ENCODE measurements at regions not wholly inside any gene's neighbourhood (a gene's known extent, or its start where the extent isn't known, plus 50 kb on each side); places are given as distances from the start of the nearest gene placed in this dataset.

GRCh38 chr11:104488561-104488960, 324.6 kb upstream of the PDGFD start:
- Histone ChIP-seq H3K36me3 (ENCODE audit: control insufficient read depth, insufficient read depth, low read length) (no peaks in the 10 kb centered on the region), H2AFZ (ENCODE audit: low read depth, low read length) (no peak overlapping the region), H3K9me3 (replicated peaks; ENCODE audit: control insufficient read depth, insufficient read depth, low read depth, low read length) (no peaks in the 10 kb centered on the region), H3K4me3 (no peak overlapping the region), H3K4me2 (ENCODE audit: insufficient read depth, low read length) (no peak overlapping the region), H3K9me1 (ENCODE audit: control insufficient read depth, insufficient read depth, low read length) (no peaks in the 10 kb centered on the region), H3K9ac (ENCODE audit: insufficient read depth in 1 of 2, low read depth in 2 of 2, low read length in 2 of 2) (no peak overlapping the region), H3K27ac (ENCODE audit: extremely low read depth, low read depth, low read length) (no peak overlapping the region), H3K4me1 (replicated peaks in 1 of 2; ENCODE audit: control insufficient read depth in 2 of 2, insufficient read depth in 2 of 2, low read length in 2 of 2) (no peaks in the 10 kb centered on the region), H4K20me1 (replicated peaks; ENCODE audit: control insufficient read depth, insufficient read depth, low read length) (no peaks in the 10 kb centered on the region), H3K27me3 (ENCODE audit: control insufficient read depth in 2 of 2, insufficient read depth in 2 of 2, low read length in 2 of 2) (no peaks in the 10 kb centered on the region), H3K79me2 (ENCODE audit: control insufficient read depth, insufficient read depth, low read length) (no peaks in the 10 kb centered on the region)
- TF ChIP-seq ZFX (CRISPR knock-in tag; IDR thresholded peaks at IDR 0.05) (no peak), ZNF311 (CRISPR knock-in tag; IDR thresholded peaks at IDR 0.05) (no peak), ZNF263 (CRISPR knock-in tag; IDR thresholded peaks at IDR 0.05; ENCODE audit: borderline replicate concordance) (no peak), ZNF124 (CRISPR knock-in tag; IDR thresholded peaks at IDR 0.05) (no peak), SRSF9 (IDR thresholded peaks at IDR 0.05; ENCODE audit: borderline replicate concordance, low read depth, low read length) (no peak), E2F4 (CRISPR knock-in tag; IDR thresholded peaks at IDR 0.05; ENCODE audit: low read depth) (no peak), ZNF444 (CRISPR knock-in tag; IDR thresholded peaks at IDR 0.05) (no peak), ZNF75A (CRISPR knock-in tag; IDR thresholded peaks at IDR 0.05) (no peak), ARHGAP35 (IDR thresholded peaks at IDR 0.05; ENCODE audit: partially characterized antibody) (no peak), RBM14 (IDR thresholded peaks at IDR 0.05; ENCODE audit: borderline replicate concordance, insufficient read depth, low read depth, low read length) (no peak), GABPB2 (CRISPR knock-in tag; conservative IDR thresholded peaks at IDR 0.05) (no peak), PPARD (CRISPR knock-in tag; IDR thresholded peaks at IDR 0.05) (no peak), FOXP1 (CRISPR knock-in tag; IDR thresholded peaks at IDR 0.05) (no peak), KDM1A (IDR thresholded peaks at IDR 0.05) (no peak), ZBED1 (IDR thresholded peaks at IDR 0.05) (no peak), ILF3 (IDR thresholded peaks at IDR 0.05; ENCODE audit: borderline replicate concordance) (no peak), ZNF121 (CRISPR knock-in tag; conservative IDR thresholded peaks at IDR 0.05) (no peak), HMBOX1 (IDR thresholded peaks at IDR 0.05) (no peak), MTF1 (CRISPR knock-in tag; IDR thresholded peaks at IDR 0.05; ENCODE audit: borderline replicate concordance) (no peak), ZNF584 (CRISPR knock-in tag; IDR thresholded peaks at IDR 0.05; ENCODE audit: low read depth) (no peak)
- intact Hi-C loops (cut with micrococcal nuclease) (no loop called here), in situ Hi-C loops (cut with MboI) (no loop called here)
- no peak for DNase-seq (ENCODE audit: extremely low read depth in 1 of 4, low spot score in 3 of 4)
- WGBS (ENCODE audit: insufficient coverage, low coverage, missing lambda C conversion rate) = 3% methylated on average over 3 of the region's 3 CpGs
- no TSS peak for BruUV-seq (replicated peaks)
- FAIRE-seq = no peak
- CTCF ChIA-PET (ENCODE audit: low intra/inter-chr PET ratio) = no interaction called here
- ATAC-seq = no peak
- POLR2A ChIA-PET = no interaction called here

Data from K562 (cell line).